HG02610 (cell line): ENCODE measurements at regions not wholly inside any gene's neighbourhood (a gene's known extent, or its start where the extent isn't known, plus 50 kb on each side); places are given as distances from the start of the nearest gene placed in this dataset.

ENCODE experiments used
- ATAC-seq: cut with Tn5 transposase; IDR thresholded peaks from one replicate; pipeline ENCODE4 v1.9.1; 2021; ENCODE audit warnings: mild to moderate bottlenecking, moderate library complexity; ENCODE audit not compliant: unreplicated experiment

- no peak for ATAC-seq
These were observed 50.6 kb upstream of the GGTLC1 start for GRCh38 chr20:24039196-24039595.
